Cardiac muscle cell (in vitro differentiated cells and primary cell): ENCODE measurements at regions not wholly inside any gene's neighbourhood (a gene's known extent, or its start where the extent isn't known, plus 50 kb on each side); places are given as distances from the start of the nearest gene placed in this dataset.

Source experiments
- DNase-seq, 2 donors: peaks; one replicate each; pipeline versions ENCODE4 v3.0.0 to v3.0.0-alpha.2; 2010 to 2017; ENCODE audit warnings: low read depth in 1 of 2, low spot score in 1 of 2
- H3K27ac ChIP-seq: fragments of 200-600 bp; sonication (generic); 2 replicates; pipeline ENCODE4 v1.5.1; 2016
- H3K27me3 ChIP-seq: fragments of 200-600 bp; sonication (generic); 2 replicates; pipeline ENCODE4 v1.6.0; 2016; ENCODE audit warnings: control low read depth
- H3K36me3 ChIP-seq: fragments of 200-600 bp; sonication (generic); 2 replicates; pipeline ENCODE4 v1.5.1; 2016; ENCODE audit warnings: control low read depth
- H3K4me1 ChIP-seq: fragments of 200-600 bp; sonication (generic); 2 replicates; pipeline ENCODE4 v1.8.1; 2017; ENCODE audit warnings: low read depth, mild to moderate bottlenecking, mixed run types
- H3K4me3 ChIP-seq: fragments of 200-600 bp; sonication (generic); 2 replicates; pipeline ENCODE4 v1.5.1; 2016; ENCODE audit warnings: mild to moderate bottlenecking
- H3K9me3 ChIP-seq: fragments of 200-600 bp; sonication (generic); 2 replicates; pipeline ENCODE4 v1.5.1; 2017; ENCODE audit warnings: low read depth, mild to moderate bottlenecking, control low read depth
- TF ChIP-seq, protein P1 (sequence below): IDR thresholded peaks from 2 replicates; pipeline ENCODE4 v1.5.1; 2012; ENCODE audit warnings: low read depth, mild to moderate bottlenecking, low read length

DNA sequence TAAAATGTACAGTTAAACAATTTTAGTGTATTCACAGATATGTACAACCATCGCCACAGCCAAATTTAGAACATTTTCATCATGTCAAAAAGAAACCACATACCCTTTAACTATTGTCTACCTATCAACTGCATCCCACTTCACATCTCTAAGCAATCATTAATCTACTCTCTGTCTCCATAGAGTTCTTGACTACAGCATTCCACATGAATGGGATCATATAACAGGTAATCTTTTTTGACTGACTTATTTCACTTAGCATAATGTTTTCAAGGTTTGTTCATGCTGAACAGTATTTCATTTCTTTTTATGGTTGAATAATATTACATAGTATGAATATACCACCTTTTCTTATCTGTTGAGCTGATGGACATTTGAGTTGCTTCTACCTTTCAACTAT lies 281.4 kb upstream of the EDA2R start:
- Histone ChIP-seq H3K36me3 (no peaks in the 10 kb centered on the region), H3K9me3 (no peaks in the 10 kb centered on the region), H3K27me3 (no peaks in the 10 kb centered on the region), H3K4me3 (no peak overlapping the region), H3K27ac (no peak overlapping the region), H3K4me1 (no peaks in the 10 kb centered on the region)
- TF ChIP-seq, protein P1, sequence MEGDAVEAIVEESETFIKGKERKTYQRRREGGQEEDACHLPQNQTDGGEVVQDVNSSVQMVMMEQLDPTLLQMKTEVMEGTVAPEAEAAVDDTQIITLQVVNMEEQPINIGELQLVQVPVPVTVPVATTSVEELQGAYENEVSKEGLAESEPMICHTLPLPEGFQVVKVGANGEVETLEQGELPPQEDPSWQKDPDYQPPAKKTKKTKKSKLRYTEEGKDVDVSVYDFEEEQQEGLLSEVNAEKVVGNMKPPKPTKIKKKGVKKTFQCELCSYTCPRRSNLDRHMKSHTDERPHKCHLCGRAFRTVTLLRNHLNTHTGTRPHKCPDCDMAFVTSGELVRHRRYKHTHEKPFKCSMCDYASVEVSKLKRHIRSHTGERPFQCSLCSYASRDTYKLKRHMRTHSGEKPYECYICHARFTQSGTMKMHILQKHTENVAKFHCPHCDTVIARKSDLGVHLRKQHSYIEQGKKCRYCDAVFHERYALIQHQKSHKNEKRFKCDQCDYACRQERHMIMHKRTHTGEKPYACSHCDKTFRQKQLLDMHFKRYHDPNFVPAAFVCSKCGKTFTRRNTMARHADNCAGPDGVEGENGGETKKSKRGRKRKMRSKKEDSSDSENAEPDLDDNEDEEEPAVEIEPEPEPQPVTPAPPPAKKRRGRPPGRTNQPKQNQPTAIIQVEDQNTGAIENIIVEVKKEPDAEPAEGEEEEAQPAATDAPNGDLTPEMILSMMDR, result no peak
- no peak for DNase-seq

DNA sequence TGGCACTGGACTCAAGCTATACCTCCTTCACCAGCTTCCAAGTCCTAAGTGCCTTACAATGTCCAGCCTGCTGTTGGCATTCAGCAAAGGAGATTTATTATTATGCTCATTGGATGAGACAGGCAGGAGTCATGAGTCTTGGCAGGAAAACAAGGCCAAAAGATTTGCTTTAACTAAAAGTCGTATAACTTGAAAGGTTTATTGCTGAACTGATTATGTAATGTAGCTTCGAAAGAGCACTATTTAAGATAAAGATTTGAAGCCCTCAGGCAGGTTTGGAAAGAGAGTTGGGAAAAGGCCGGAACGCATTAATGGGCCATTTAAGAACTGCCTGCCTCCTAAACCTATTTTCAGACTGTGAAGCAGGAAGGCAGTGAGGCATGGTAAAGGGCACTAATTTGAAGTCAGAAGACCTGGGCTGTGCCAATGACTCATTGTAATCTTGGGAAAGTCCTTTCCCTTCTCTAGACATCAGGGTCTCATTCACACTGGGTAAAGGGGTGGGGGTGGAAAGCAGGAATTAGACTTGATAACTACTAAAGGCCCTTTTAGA lies 280.5 kb upstream of the EDA2R start:
- Histone ChIP-seq H3K27ac (no peak overlapping the region), H3K4me3 (no peak overlapping the region), H3K36me3 (no peaks in the 10 kb centered on the region), H3K9me3 (no peaks in the 10 kb centered on the region), H3K4me1 (no peaks in the 10 kb centered on the region), H3K27me3 (no peaks in the 10 kb centered on the region)
- TF ChIP-seq, protein P1, result no peak
- no peak for DNase-seq

DNA sequence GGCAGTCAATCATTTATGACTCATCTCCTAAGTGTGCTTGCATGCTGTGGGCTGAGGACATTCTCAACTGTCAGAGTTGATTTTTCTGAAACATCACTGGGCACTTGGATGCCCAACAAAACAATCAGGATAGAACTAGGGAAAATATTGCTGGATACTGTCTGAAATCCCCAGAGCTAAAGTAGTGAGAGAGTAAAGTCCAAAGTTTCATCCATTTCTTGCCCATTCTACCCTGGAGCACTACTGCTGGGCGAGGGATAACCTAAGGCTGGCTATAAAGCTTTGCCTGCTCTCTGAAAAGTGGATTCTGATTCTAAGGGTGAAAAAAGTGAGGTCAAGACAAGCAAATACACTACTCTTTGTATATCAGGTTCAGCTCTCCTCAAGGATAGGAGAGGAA lies 279.6 kb upstream of the EDA2R start:
- H3K4me1 ChIP-seq, result no peaks in the 10 kb centered on the region
- TF ChIP-seq, protein P1, result no peak
- H3K9me3 ChIP-seq, result no peaks in the 10 kb centered on the region
- no peaks in the 10 kb centered on the region for H3K36me3 ChIP-seq
- DNase-seq, result no peak
- H3K4me3 ChIP-seq, result no peak overlapping the region
- no peaks in the 10 kb centered on the region for H3K27me3 ChIP-seq
- H3K27ac ChIP-seq, result no peak overlapping the region

GRCh38 chrX:66915893-66916292 lies 277.0 kb upstream of the EDA2R start:
- TF ChIP-seq, protein P1, result no peak
- Histone ChIP-seq H3K27me3 (no peaks in the 10 kb centered on the region), H3K9me3 (no peaks in the 10 kb centered on the region), H3K4me3 (no peak overlapping the region), H3K36me3 (no peaks in the 10 kb centered on the region), H3K4me1 (no peaks in the 10 kb centered on the region), H3K27ac (no peak overlapping the region)
- DNase-seq, result no peak

DNA sequence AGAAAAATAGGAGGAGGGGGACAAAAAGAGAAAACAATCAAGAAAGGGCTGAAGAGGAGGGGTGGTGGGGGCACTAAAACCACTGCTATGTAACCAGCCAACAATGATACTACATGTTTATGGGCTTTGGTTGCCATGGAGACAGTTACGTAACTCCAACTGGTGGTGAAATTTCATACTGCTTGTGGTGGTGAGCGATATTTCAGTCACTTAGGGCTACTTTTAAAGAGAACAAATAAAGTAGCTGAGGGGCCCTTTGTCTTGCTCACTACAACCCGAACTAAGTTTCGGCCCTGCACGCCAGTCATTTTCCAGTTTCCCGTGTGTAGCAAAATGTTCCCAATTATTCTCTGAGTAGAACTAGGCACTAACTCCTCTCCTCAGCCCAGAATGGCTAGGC lies 275.2 kb upstream of the EDA2R start:
- no peaks in the 10 kb centered on the region for H3K9me3 ChIP-seq
- H3K27me3 ChIP-seq, result no peaks in the 10 kb centered on the region
- no peaks in the 10 kb centered on the region for H3K4me1 ChIP-seq
- no peak for DNase-seq
- H3K27ac ChIP-seq, result no peak overlapping the region
- H3K36me3 ChIP-seq, result no peaks in the 10 kb centered on the region
- TF ChIP-seq, protein P1, result no peak
- H3K4me3 ChIP-seq, result no peak overlapping the region

DNA sequence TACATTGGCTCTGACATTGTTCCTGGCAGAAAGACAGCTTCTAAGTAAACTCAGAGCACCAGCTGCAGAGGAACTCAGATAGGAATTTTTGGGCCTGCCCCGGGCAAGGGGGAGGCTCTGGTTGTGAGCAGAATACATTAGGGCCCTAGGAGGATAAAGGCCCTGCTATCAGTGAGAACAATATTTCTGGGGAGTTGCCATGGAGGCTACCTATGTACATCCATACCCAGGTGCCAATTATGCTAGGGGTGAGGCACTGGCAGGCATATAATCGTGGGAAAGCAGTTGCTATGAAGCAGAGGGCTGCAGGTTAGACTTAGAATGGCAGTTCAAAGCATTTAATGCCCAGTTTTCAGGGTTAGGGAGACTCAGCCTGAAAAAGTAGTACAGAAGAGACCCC lies 273.5 kb upstream of the EDA2R start:
- no peaks in the 10 kb centered on the region for H3K27me3 ChIP-seq
- H3K36me3 ChIP-seq, result no peaks in the 10 kb centered on the region
- no peaks in the 10 kb centered on the region for H3K9me3 ChIP-seq
- no peak for DNase-seq
- H3K27ac ChIP-seq, result no peak overlapping the region
- TF ChIP-seq, protein P1, result no peak
- no peaks in the 10 kb centered on the region for H3K4me1 ChIP-seq
- no peak overlapping the region for H3K4me3 ChIP-seq
